B cell (primary cell): ENCODE measurements at regions not wholly inside any gene's neighbourhood (a gene's known extent, or its start where the extent isn't known, plus 50 kb on each side); places are given as distances from the start of the nearest gene placed in this dataset.

Source experiments
- ATAC-seq: fragments of 200-7000 bp; cut with Tn5 transposase; one replicate; pipeline ENCODE4 v1.10.0; 2021; ENCODE audit warnings: low read depth, mild to moderate bottlenecking, moderate number of reproducible peaks, moderate library complexity
- CTCF ChIA-PET: fragments of 350-600 bp; sonication (Branson Sonifier 250); formaldehyde crosslinking; loops from one replicate; lab custom pipeline; 2021; ENCODE audit warnings: antibody characterized with exemption, inconsistent platforms; lab: Charles Lee
- POLR2A ChIA-PET: fragments of 350-600 bp; sonication (Branson Sonifier 250); formaldehyde crosslinking; loops from one replicate; lab custom pipeline; 2021; ENCODE audit warnings: antibody characterized with exemption; lab: Charles Lee
- DNase-seq: peaks from one replicate; pipeline ENCODE4 v3.0.0; 2013
- H2AFZ ChIP-seq: 2 replicates; pipeline ENCODE4 v1.6.1; 2012; ENCODE audit warnings: mild to moderate bottlenecking, low read depth, low read length; ENCODE audit not compliant: insufficient read depth, poor library complexity, severe bottlenecking
- H3K27ac ChIP-seq, 2 donors: 1 replicate in 1 of 2; 2 replicates in 1 of 2; pipeline ENCODE4 v1.5.1; 2012 to 2013; ENCODE audit warnings: low read length in 2 of 2, mild to moderate bottlenecking in 2 of 2, moderate library complexity in 1 of 2
- H3K27me3 ChIP-seq, 4 experiments: fragments of 200-600 bp in 1 of 4; sonication (generic) in 1 of 4; replicated peaks in 1 of 4; 1 replicate in 2 of 4; 2 replicates in 2 of 4; pipeline versions ENCODE4 v1.6.1 to v1.7.0; 2013 to 2016; ENCODE audit warnings: low read length in 3 of 4, mild to moderate bottlenecking in 2 of 4, mixed read lengths in 1 of 4, moderate library complexity in 1 of 4; ENCODE audit not compliant: insufficient read depth in 4 of 4, control insufficient read depth in 3 of 4; ENCODE audit errors: control extremely low read depth in 1 of 4
- H3K36me3 ChIP-seq, 2 experiments: replicated peaks in 1 of 2; 1 replicate in 1 of 2; 2 replicates in 1 of 2; pipeline versions ENCODE4 v1.6.1 to v1.7.1; 2013; ENCODE audit warnings: low read length in 1 of 2; ENCODE audit not compliant: insufficient read depth in 2 of 2, control insufficient read depth in 1 of 2; ENCODE audit errors: control extremely low read depth in 1 of 2, extremely low read depth in 1 of 2
- H3K4me1 ChIP-seq, 2 donors: fragments of 200-600 bp in 1 of 2; sonication (generic) in 1 of 2; 1 replicate in 1 of 2; 2 replicates in 1 of 2; pipeline versions ENCODE4 v1.5.1 to v1.6.1; 2013 to 2017; ENCODE audit warnings: low read length in 2 of 2; ENCODE audit not compliant: control insufficient read depth in 2 of 2, insufficient read depth in 2 of 2
- H3K4me2 ChIP-seq: replicated peaks from 2 replicates; pipeline ENCODE3; 2012; ENCODE audit warnings: mild to moderate bottlenecking, low read depth, low read length; ENCODE audit not compliant: poor library complexity, severe bottlenecking
- H3K4me3 ChIP-seq, 5 experiments: fragments of 200-600 bp in 1 of 5; sonication (generic) in 1 of 5; 1 replicate in 3 of 5; 2 replicates in 2 of 5; pipeline versions ENCODE4 v1.5.1 to v1.7.0; 2011 to 2016; ENCODE audit warnings: low read length in 4 of 5, mild to moderate bottlenecking in 4 of 5, low read depth in 2 of 5, control low read depth in 1 of 5, moderate library complexity in 1 of 5; ENCODE audit not compliant: insufficient read depth in 1 of 5; ENCODE audit errors: control extremely low read depth in 1 of 5, extremely low read depth in 1 of 5
- H3K79me2 ChIP-seq: fragments of 200-600 bp; sonication (generic); one replicate; pipeline ENCODE4 v1.6.0; 2016; ENCODE audit warnings: low read length; ENCODE audit not compliant: control insufficient read depth, insufficient read depth
- H3K9ac ChIP-seq: fragments of 200-600 bp; sonication (generic); 2 replicates; pipeline ENCODE4 v1.6.1; 2017; ENCODE audit warnings: mild to moderate bottlenecking, low read length, moderate library complexity
- H3K9me3 ChIP-seq, 3 donors: one replicate each; pipeline versions ENCODE4 v1.6.1 to v1.7.1; 2013; ENCODE audit warnings: low read length in 2 of 3; ENCODE audit not compliant: control insufficient read depth in 2 of 3, insufficient read depth in 1 of 3; ENCODE audit errors: control extremely low read depth in 1 of 3
- H4K20me1 ChIP-seq: 2 replicates; pipeline ENCODE4 v1.6.0; 2012; ENCODE audit warnings: mild to moderate bottlenecking, low read length; ENCODE audit not compliant: insufficient read depth, control insufficient read depth, poor library complexity, severe bottlenecking
- H3K27ac Mint-ChIP-seq: one replicate; pipeline ENCODE4 v1.8.0; 2021; ENCODE audit warnings: mixed read lengths
- H3K27me3 Mint-ChIP-seq: one replicate; pipeline ENCODE4 v1.8.0; 2021; ENCODE audit warnings: mixed read lengths
- H3K4me1 Mint-ChIP-seq: one replicate; pipeline ENCODE4 v1.8.0; 2021; ENCODE audit warnings: mixed read lengths
- H3K4me3 Mint-ChIP-seq: one replicate; pipeline ENCODE4 v1.8.0; 2021; ENCODE audit warnings: mixed read lengths
- H3K9me3 Mint-ChIP-seq: one replicate; pipeline ENCODE4 v1.8.0; 2022; ENCODE audit warnings: mixed read lengths; ENCODE audit not compliant: insufficient read depth
- CTCF ChIP-seq: fragments of 200-600 bp; IDR thresholded peaks from one replicate; pipeline ENCODE4 v1.8.0; 2022; ENCODE audit warnings: antibody characterized with exemption, mild to moderate bottlenecking
- EZH2 ChIP-seq: IDR thresholded peaks from 2 replicates; pipeline ENCODE4 v1.6.1; 2012; ENCODE audit warnings: borderline replicate concordance, low read depth, mild to moderate bottlenecking, moderate library complexity, low read length; ENCODE audit not compliant: insufficient read depth, poor library complexity, severe bottlenecking
- WGBS: methylation state at CpG from one replicate; pipeline ENCODE4 v1.1.5; 2013; ENCODE audit warnings: missing lambda C conversion rate; ENCODE audit not compliant: insufficient coverage; 5-methylcytosine and 5-hydroxymethylcytosine counted together
- intact Hi-C: fragments of 100-400 bp; cut with micrococcal nuclease; formaldehyde crosslinking; loops from one replicate; pipeline ENCODE4 v1.10.0; 2022

DNA sequence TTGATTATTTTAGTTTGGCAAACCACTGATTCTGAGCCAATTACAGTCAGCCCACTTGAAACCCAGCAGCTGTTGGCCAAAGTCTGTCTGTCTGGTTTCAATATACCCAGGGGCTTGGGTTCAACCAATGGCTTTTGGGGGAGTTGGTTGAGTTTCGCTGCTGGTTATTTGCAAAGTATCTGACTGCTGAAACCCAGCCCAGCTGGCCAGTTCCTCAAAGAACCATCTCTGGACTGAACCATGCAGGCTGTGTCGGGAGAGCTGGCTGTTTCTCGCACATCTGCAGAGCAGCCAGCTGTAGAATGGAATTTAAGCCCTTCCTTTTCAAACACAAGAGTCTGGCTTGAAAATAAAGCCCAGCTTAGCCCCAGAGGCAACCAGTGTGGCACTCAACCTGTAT is 66.0 kb upstream of the PAX7 start:
- 73% methylated on average over 2 of the region's 3 CpGs for WGBS
- Histone ChIP-seq H3K79me2 (no peaks in the 10 kb centered on the region), H3K9me3 (no peaks in the 10 kb centered on the region), H3K27ac (no peak overlapping the region), H2AFZ (no peak overlapping the region), H3K27me3 (peaks cover 0 to 11% (median 2%) of the 10 kb centered on the region in 4 experiments), H3K4me1 (no peaks in the 10 kb centered on the region), H3K4me2 (no peak overlapping the region), H3K4me3 (no peak overlapping the region), H3K36me3 (no peaks in the 10 kb centered on the region), H4K20me1 (no peaks in the 10 kb centered on the region), H3K9ac (no peak overlapping the region)
- Mint-ChIP-seq H3K27me3 (peaks cover 34% of the 10 kb centered on the region), H3K4me1 (no peaks in the 10 kb centered on the region), H3K4me3 (no peak overlapping the region), H3K27ac (no peak overlapping the region), H3K9me3 (peaks cover 2% of the 10 kb centered on the region)
- TF ChIP-seq EZH2 (no peak), CTCF (no peak)
- ChIA-PET CTCF (interaction anchor here (1.1 kb wide), 1 partner anchor 12 kb away, joined by 3 read pairs; no protein-coding TSS in a partner anchor), POLR2A (no interaction called here)
- no peak for ATAC-seq
- no peak for DNase-seq
- intact Hi-C loops, result no loop called here

DNA sequence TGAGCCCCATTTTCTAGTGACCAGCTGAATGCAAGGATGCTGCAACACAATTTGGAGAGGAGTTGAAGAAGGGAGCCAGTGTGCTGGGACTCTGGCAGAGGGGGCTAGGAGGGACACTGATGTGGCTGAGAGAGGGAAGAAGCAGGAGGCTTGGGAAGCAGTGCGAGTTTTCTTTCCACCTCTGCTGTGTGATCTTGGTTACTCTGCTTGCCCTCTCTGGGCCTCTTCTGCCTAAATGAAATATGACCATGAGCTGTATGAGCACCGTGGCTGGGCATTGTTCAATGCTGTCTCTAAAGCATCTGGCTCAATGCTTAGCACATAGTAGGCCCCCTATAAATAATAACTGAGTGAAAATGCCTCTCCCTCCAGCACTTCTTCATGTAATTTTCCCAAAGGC is 65.3 kb upstream of the PAX7 start:
- H3K4me2 ChIP-seq, result no peak overlapping the region
- H3K27ac ChIP-seq, result no peak overlapping the region
- H3K9me3 Mint-ChIP-seq, result peaks cover 2% of the 10 kb centered on the region
- H3K9ac ChIP-seq, result no peak overlapping the region
- no peak overlapping the region for H2AFZ ChIP-seq
- H3K27me3 ChIP-seq, result peaks cover 0 to 8% (median 2%) of the 10 kb centered on the region in 4 experiments
- H3K36me3 ChIP-seq, result no peaks in the 10 kb centered on the region
- no peak overlapping the region for H3K4me3 ChIP-seq
- H3K4me1 Mint-ChIP-seq, result no peaks in the 10 kb centered on the region
- peaks cover 29% of the 10 kb centered on the region for H3K27me3 Mint-ChIP-seq
- H3K4me1 ChIP-seq, result no peaks in the 10 kb centered on the region
- no peak for TF ChIP-seq EZH2
- TF ChIP-seq CTCF, result no peak
- 65% methylated on average over 2 of the region's 2 CpGs for WGBS
- no peaks in the 10 kb centered on the region for H3K79me2 ChIP-seq
- ChIA-PET POLR2A (no interaction called here), CTCF (interaction anchor here (1.1 kb wide), 1 partner anchor 11 kb away, joined by 3 read pairs; no protein-coding TSS in a partner anchor)
- no peaks in the 10 kb centered on the region for H4K20me1 ChIP-seq
- H3K27ac Mint-ChIP-seq, result no peak overlapping the region
- H3K9me3 ChIP-seq, result no peaks in the 10 kb centered on the region
- no peak overlapping the region for H3K4me3 Mint-ChIP-seq
- ATAC-seq (no peak), DNase-seq (no peak)
- intact Hi-C loops, result no loop called here
